ENCODE measurements at regions not wholly inside any gene's neighbourhood (a gene's known extent, or its start where the extent isn't known, plus 50 kb on each side); places are given as distances from the start of the nearest gene placed in this dataset.
"Not testable (repeated sequence)": the region's sequence is repeated elsewhere in the genome, so short reads cannot be mapped to it uniquely, and the experiment has no call there.

- DNase-seq: no peak
These were observed 566.4 kb downstream of the DACH1 start for GRCh38 chr13:71300602-71301001.

DNA sequence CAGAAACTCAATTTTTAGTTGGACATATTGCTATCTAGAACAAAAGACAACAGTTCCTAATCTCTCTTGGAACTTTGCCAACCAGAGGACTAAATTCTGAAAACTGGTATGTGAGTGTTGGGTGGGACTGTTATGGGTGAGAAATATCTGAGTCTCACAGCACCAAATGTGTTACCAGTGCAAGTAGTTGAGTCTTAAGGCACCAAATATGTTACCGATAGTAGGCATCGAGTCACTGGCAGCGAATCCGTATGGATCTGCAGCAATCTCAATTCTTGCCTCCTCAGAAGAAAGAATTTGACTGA, 575.2 kb downstream of the DACH1 start:
- DNase-seq: no peak

DNA sequence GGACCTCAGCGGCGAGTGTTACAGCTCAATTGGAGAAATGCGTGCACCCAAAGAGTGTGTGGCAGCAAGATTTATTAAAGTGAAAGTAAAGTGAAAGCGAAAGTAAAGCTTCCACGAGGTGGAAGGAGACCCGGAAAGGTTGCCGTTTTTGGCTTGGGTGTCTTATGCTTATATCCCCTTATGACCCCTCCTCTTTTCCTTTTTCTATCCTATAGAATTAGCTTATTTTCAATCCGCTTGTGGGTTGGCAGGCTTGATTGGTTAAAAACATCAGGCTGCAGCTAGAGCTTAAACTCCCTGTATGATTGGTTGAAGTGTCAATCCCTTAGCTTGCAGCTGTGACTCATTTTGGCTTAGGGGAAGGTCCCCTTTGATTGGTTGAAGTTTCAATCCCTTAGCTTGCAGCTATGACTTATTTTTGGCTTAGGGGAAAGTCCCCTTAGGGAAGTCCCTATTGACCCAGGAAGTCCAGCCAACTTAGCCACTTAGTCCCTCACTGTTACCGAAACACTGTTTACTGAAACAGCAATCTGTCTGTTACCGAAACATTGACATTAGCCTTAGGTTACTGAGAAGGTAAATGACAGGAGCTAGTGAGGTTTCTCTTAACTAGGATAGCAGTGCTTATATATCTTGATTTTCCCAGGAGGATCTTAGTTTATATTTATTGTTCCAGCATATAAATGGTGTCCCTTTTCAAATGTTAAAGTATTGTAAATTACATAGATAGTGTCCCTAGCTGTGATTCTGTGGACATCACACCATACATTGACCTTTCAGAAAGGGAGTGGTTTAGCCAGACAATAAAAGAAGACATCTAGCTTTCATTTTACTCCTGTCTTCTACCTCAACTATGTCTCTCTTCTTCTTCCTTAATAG, 575.8 kb downstream of the DACH1 start:
- DNase-seq: peak; percentile 59

DNA sequence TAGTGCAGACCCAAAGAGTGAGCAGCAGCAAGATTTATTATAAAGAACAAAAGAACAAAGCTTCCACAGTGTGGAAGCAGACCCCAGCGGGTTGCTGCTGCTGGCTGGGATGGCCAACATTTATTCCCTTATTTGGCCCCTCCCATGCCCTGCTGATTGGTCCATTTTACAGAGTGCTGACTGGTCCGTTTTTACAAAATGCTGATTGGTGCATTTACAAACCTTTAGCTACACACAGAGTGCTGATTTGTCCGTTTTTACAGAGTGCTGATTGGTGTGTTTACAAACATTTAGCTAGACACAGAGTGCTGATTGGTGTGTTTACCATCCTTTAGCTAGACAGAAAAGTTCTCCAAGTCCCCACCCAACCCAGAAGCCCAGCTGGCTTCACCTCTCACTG, 577.0 kb downstream of the DACH1 start:
- not testable (repeated sequence) for DNase-seq

DNA sequence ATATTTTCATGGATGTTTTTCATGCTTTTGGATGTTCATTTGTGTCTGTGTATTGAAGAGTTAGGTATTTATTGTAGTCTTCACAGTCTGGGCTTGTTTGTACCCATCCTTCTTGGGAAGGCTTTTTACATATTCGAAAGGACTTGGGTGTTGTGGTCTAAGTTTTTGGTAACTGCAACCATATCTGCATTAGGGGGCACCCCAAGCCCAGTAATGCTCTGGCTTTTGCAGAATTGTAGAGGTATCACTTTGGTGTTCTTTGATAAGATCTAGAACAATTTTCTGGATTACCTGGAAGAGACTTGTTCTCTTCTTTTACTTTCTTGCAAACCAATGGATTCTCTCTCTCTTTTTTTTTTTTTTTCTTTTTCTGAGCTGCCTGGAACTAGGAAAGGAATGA, 581.3 kb downstream of the DACH1 start:
- DNase-seq: peak; percentile 30

DNA sequence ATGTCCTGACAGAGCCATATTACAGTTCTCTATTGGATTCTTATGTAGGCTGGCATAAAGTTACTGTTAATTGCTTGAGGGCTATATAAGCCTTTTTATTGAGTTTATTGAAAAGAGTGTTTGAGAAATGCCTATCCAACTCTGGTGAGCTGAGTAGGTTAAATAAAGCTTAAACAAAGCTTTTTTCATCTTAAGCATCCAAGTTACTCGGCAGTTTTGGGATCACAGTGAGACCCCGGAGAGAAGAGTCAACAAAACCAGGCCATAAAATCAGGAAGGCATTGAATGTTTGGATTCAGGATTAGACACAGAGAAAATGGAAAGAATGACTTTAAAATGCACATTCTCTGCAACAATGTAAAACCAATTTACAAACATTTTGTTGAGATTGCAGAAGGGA, 588.5 kb downstream of the DACH1 start:
- DNase-seq: no peak

DNA sequence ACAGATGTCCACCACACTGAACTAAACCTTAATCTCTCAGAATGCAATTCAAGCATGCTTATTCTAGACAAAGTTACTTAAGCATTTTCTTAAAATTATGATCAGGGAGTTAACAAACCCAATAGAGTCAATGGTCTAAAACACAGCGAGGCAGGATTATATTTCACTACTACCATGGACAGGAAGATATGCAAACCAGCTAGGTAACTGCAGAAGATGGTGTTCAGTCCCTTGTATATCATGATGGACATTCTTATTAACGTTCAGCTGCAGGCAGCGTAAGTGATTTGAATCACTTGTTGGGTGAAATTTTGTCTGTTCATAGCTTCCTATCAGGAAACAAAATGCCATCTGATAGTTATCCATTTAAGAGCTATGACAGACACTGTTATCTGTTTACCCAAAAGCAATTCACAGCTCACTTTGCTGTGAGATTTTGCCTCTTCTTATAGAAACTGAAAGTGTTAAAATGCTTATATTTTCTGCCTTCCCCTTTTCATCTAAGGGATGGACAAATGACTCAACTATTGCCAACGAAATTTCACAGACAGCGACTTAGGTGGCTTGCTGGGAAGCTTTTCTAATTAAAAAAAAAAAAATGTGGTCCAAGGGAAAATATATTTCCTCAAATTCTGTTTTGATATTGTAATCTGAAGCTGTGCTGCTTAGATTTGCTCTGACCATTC, 591.9 kb downstream of the DACH1 start:
- DNase-seq: no peak

DNA sequence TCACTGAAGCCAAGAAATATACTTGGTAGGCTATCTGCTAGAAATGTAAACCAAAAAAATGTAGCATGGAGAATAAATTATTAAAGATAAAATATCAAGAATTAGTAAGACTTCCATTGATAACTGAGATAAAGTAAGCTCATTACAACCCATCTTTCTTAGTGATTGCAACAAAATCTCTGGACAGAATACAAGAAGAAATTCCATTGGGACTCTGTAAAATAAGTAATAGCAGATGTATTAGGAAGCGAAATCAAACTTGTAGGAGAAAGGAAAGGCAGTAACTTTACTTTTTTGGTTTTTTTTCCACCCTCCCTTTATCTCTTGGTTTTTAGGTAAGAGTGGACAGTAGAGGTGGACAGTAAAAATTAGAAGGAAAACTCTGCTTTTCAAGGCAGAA, 605.7 kb downstream of the DACH1 start:
- no peak for DNase-seq

DNA sequence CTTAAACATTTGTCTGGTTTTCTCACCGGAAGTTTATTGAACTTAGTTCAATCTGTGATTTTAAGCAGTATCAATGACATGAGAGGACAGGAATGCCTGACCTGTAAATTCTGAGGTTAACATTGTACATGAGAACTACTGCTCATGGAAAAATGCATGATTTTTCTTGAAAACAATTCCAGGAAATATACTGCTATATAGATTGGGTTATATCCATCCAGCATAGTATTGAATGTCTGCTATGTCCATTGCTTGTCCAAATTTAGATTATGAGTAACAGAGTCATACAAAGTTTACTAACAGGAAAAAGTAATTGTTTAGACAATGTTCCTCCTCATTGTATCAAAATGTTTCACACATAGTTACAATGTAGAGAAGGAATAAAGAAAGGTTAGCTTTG, 606.8 kb downstream of the DACH1 start:
- no peak for DNase-seq

DNA sequence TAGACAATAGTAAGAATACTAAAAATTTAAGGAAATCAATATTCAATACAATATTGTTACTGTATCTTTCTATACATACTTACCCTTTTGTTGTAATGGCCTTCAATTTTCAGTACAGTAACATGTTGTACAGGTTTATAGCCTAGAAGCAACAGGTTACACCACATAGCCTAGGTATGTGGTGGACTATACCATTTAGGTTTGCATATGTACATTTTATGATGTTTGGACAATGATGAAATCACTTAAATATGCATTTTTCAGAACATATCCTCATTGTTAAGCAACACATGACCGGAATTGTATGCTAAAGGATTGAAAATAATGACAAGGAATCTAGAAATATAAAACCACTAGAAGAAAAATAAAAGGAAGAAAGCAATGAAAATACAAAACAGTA, 611.4 kb downstream of the DACH1 start:
- DNase-seq: no peak

- no peak for DNase-seq
These were observed 612.6 kb downstream of the DACH1 start for GRCh38 chr13:71254384-71254783.

DNA sequence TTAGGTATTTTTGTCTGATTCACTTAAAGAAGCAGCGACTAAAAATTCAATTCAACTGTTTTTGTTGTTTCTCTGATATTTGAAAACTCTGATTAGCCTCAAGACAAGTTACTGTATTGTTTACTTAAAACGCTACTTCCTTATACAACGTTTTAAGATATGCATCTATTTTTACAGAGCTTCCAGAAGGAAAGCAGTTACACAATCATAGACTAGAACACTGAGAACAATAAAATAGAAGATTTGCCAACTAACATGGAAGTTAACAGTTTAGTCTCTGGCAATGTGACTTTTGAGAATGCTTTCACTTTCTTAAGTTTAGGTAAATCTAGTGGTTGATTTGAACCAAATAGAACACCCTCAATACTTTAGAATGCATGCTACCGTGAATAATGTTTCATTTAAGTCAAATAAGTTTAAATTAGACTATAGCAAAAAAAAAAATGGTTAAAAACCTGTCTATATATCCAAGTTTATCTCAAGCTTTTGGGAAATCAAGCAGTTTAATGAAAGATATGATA, 614.8 kb downstream of the DACH1 start:
- no peak for DNase-seq

DNA sequence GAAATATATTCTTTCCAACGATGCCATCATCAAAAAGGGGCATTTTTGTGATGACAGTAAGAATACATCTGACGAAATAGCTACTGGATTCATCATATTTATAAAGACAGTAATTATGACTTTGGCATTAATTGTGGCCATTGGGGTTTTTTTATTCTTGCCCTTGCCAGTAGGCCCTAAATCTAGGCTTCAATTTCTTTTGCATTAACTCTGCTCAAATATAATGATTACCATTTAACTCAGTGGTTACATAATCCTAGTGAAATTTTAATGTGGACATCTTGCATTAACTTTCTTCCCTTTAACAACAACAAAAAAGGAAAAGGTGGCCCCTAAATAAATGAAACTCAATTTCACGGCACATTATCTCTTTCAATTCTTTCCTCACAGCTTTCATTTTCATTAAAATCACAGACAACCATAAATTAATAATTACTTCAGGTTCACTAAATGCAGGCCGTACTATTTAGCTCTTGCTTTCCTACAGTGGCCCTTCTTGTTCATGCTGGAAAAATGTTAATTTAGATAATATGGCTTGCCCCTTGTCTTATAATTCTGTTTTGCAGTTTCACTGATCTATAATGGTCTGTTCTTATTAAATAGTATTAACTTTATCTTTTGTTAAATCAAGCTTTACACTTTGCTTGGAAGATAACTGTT, 615.6 kb downstream of the DACH1 start:
- no peak for DNase-seq

DNA sequence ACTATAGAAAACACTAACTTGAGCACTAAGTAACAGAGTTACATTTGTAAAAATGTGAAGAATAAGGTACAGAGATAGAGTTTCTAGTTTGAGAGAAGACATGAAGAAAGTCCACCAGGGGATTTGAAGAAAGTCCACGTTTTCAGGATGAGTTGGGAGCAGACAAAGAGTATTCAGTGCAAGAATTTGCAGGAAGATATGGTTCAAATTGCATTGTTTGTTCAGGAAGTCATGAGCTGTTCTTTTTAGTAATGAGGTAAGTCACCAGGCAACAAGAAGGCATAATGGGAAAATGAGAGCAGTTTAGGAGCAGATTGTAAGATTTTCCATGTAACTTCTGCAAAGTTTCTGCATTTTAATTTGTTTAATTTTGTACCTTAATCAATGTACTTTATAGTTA, 618.0 kb downstream of the DACH1 start:
- DNase-seq: no peak

DNA sequence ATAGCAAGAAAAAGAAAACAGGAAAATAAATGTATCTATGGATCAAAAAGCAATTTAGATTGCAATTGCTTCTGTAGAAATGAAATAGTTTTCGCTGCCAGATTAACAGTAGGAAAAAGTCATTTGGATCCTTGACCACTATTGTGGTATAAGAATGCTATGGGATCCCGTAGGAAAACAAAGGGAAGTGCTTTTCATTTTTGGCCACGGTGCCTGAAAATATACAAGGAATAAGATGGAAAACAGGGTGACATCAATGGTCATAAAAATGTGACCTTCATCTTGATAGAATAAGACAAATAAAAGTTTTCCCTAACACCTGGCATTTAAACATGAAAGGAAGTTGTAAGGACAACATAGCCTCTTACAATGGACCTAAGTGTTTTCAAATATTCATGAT, 622.8 kb downstream of the DACH1 start:
- DNase-seq: no peak

DNA sequence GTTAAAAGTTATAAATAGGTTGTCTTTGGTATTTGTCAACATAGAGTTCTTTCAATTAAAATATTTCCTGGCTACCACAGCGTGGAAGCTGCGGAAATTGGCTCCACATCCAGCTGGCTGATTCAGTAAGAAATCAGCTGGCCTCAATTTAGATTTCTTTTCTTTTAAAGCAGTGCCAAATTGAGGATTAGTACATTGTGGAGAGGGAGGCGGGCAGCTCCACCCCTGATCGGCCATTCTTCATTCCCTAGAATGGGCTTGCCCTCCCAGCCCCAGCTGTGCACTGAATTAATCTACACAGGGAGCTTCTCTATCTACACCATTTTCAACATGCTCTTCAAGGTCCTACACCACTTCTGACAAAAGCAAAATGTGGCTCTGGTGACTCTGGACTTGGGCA, 624.8 kb downstream of the DACH1 start:
- DNase-seq: no peak

GRCh38 chr13:71240911-71241310, 626.1 kb downstream of the DACH1 start:
- no peak for DNase-seq

DNA sequence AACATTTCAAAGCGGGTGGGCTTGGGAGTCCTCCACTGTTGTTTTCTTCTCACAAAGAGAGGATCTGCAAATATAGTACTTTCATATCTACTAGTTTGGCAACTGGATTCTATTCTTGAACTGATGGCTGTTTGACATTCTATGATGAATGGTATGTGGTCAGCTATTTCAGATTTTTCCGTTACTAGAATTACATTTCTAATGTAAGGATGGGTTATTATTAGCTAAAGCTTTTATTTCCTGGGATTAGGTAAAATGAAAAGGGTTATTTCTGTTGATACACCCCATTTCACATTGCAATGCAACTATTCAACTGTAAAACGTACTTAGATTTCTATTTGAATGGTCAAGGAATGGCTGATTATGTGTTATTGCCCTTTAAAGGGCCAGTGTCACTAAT, 629.7 kb downstream of the DACH1 start:
- no peak for DNase-seq

GRCh38 chr13:71219698-71220415, 647.1 kb downstream of the DACH1 start:
- no peak for DNase-seq

DNA sequence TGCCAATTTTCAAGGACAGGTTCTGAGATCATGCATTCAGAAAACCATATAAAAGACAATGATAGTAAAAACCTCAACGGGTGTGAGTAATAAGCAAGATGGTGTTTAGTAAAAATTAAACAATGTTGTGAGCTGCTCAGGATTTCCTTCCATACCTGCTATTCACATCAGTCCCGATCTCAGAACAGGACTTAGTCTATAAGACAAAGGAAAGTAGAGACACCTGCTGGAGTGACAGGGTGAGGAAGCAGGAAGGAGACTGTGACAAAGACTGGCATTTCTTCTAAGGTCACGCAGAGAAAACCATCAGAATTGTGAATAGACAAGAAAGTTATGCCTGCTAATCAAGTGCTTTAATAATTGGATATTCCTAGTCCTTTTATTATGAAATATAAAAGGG, 648.0 kb downstream of the DACH1 start:
- no peak for DNase-seq

DNA sequence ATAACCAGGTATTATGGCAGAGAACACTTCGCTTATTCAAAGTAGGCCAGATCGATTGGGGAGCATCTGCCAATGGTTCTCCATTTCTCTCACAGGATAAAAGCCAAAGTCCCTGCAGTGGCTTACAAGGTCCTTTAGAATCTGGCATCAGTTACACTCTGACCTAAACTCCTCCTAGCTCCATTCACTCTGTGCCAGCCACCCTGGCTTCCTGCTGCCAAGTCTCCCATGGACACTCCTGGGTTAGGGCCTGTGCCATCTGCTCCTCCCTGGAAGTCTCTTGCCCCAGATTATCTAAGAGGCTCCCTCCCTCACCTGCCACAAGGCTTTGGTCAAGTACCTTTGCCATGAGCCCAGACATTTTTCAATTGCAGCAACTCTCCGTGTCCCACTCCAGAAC, 649.2 kb downstream of the DACH1 start:
- DNase-seq: no peak

- no peak for DNase-seq
These were observed 652.2 kb downstream of the DACH1 start for GRCh38 chr13:71214821-71215220.

DNA sequence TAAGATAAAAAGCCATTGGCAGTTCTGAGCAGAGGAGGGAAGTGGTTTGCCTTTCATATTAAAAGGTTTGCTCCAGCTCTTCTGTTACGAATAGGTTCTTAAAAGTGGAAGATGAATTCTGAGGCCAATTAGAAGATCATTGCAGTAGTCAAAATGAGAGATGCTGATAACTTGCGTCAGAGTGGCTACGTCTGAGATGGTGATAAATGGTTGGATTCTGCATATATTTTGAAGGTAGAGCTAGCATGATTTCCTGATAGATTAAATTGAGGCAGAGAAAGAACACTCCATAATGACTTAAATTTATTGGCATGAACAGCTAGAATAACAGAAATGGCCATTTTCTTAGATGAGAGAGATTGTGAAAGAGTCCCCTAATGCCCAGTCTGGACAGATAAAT, 652.6 kb downstream of the DACH1 start:
- no peak for DNase-seq

All from CD4-positive, alpha-beta T cell treated with Interleukin-6 for 4 hours (primary cell).